ENCODE measurements at regions not wholly inside any gene's neighbourhood (a gene's known extent, or its start where the extent isn't known, plus 50 kb on each side); places are given as distances from the start of the nearest gene placed in this dataset.

DNA sequence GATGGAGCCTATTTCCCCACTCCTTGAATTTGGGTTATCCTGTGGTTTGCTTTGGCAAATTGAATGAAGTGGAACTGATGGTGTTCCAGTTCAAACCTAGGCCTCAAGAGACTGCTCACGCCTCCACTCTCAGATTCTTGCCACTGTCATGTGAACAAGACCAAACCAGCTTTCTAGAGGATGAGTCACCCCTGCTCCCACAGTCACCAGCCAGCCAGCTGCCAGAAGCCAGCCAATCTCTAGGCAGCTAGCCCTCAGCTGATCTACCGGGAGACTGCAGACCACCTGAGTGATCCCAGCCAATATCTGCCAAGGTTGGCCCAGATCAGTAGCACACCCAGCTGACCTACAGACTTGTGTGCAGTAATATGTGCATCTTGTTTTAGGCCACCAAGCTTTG, 300.6 kb downstream of the TMEM38B start:
- TF ChIP-seq, protein P1, sequence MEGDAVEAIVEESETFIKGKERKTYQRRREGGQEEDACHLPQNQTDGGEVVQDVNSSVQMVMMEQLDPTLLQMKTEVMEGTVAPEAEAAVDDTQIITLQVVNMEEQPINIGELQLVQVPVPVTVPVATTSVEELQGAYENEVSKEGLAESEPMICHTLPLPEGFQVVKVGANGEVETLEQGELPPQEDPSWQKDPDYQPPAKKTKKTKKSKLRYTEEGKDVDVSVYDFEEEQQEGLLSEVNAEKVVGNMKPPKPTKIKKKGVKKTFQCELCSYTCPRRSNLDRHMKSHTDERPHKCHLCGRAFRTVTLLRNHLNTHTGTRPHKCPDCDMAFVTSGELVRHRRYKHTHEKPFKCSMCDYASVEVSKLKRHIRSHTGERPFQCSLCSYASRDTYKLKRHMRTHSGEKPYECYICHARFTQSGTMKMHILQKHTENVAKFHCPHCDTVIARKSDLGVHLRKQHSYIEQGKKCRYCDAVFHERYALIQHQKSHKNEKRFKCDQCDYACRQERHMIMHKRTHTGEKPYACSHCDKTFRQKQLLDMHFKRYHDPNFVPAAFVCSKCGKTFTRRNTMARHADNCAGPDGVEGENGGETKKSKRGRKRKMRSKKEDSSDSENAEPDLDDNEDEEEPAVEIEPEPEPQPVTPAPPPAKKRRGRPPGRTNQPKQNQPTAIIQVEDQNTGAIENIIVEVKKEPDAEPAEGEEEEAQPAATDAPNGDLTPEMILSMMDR (IDR thresholded peaks at IDR 0.05), result no peak
- TF ChIP-seq, protein P2, sequence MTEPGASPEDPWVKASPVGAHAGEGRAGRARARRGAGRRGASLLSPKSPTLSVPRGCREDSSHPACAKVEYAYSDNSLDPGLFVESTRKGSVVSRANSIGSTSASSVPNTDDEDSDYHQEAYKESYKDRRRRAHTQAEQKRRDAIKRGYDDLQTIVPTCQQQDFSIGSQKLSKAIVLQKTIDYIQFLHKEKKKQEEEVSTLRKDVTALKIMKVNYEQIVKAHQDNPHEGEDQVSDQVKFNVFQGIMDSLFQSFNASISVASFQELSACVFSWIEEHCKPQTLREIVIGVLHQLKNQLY (CRISPR knock-in tag; IDR thresholded peaks at IDR 0.05), result no peak
- TF ChIP-seq, protein P3, sequence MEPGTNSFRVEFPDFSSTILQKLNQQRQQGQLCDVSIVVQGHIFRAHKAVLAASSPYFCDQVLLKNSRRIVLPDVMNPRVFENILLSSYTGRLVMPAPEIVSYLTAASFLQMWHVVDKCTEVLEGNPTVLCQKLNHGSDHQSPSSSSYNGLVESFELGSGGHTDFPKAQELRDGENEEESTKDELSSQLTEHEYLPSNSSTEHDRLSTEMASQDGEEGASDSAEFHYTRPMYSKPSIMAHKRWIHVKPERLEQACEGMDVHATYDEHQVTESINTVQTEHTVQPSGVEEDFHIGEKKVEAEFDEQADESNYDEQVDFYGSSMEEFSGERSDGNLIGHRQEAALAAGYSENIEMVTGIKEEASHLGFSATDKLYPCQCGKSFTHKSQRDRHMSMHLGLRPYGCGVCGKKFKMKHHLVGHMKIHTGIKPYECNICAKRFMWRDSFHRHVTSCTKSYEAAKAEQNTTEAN (CRISPR knock-in tag; IDR thresholded peaks at IDR 0.05), result no peak
- TF ChIP-seq, protein P4, sequence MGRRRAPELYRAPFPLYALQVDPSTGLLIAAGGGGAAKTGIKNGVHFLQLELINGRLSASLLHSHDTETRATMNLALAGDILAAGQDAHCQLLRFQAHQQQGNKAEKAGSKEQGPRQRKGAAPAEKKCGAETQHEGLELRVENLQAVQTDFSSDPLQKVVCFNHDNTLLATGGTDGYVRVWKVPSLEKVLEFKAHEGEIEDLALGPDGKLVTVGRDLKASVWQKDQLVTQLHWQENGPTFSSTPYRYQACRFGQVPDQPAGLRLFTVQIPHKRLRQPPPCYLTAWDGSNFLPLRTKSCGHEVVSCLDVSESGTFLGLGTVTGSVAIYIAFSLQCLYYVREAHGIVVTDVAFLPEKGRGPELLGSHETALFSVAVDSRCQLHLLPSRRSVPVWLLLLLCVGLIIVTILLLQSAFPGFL (CRISPR knock-in tag; IDR thresholded peaks at IDR 0.05; ENCODE audit: borderline replicate concordance), result no peak
- no peak for TF ChIP-seq ETV6 (CRISPR knock-in tag; IDR thresholded peaks at IDR 0.05)
- TF ChIP-seq, protein P5, sequence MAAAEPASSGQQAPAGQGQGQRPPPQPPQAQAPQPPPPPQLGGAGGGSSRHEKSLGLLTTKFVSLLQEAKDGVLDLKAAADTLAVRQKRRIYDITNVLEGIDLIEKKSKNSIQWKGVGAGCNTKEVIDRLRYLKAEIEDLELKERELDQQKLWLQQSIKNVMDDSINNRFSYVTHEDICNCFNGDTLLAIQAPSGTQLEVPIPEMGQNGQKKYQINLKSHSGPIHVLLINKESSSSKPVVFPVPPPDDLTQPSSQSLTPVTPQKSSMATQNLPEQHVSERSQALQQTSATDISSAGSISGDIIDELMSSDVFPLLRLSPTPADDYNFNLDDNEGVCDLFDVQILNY (CRISPR knock-in tag; IDR thresholded peaks at IDR 0.05), result no peak

All from WTC11 (cell line).